HEK293 (cell line): ENCODE measurements at regions not wholly inside any gene's neighbourhood (a gene's known extent, or its start where the extent isn't known, plus 50 kb on each side); places are given as distances from the start of the nearest gene placed in this dataset.
A peak's percentile ranks its signal among the peaks of the same experiment; 100 is the strongest.

ENCODE experiments used
- CTCF ChIA-PET: fragments of 350-600 bp; formaldehyde crosslinking; extraction: SDS; loops from one replicate; lab custom pipeline; 2021; ENCODE audit warnings: antibody characterized with exemption; lab: Yijun Ruan, JAX
- POLR2A ChIA-PET: fragments of 300-600 bp; formaldehyde crosslinking; extraction: SDS; loops from one replicate; lab custom pipeline; 2020; ENCODE audit warnings: antibody characterized with exemption, inconsistent platforms; lab: Yijun Ruan, JAX
- H3K27ac ChIP-seq: fragments of 200-500 bp; sonication (Bioruptor generic); 2 replicates; pipeline ENCODE4 v1.5.1; 2014; ENCODE audit warnings: low read depth, low read length, control low read depth, inconsistent platforms; ENCODE audit errors: extremely low read depth
- H3K36me3 ChIP-seq, 2 experiments: fragments of 200-500 bp in 1 of 2; sonication (Bioruptor generic) in 1 of 2; 1 replicate in 1 of 2; 2 replicates in 1 of 2; pipeline ENCODE4 v1.5.1; 2014 to 2017; ENCODE audit warnings: inconsistent platforms in 2 of 2, low read length in 2 of 2; ENCODE audit not compliant: control insufficient read depth in 2 of 2, insufficient read depth in 1 of 2
- H3K4me1 ChIP-seq: fragments of 200-500 bp; sonication (Bioruptor generic); 2 replicates; pipeline ENCODE4 v1.5.1; 2014; ENCODE audit warnings: mild to moderate bottlenecking, low read length, inconsistent platforms; ENCODE audit not compliant: control insufficient read depth, insufficient read depth
- H3K4me3 ChIP-seq: 2 replicates; pipeline ENCODE4 v1.5.1; 2011; ENCODE audit warnings: low read depth, mild to moderate bottlenecking, control low read depth, low read length, moderate library complexity
- H3K9me3 ChIP-seq: fragments of 200-500 bp; sonication (Bioruptor generic); 2 replicates; pipeline ENCODE4 v1.5.1; 2014; ENCODE audit warnings: low read depth, low read length, inconsistent platforms; ENCODE audit not compliant: control insufficient read depth, insufficient read depth
- BCL11A ChIP-seq: fragments of 450-650 bp; formaldehyde crosslinking; IDR thresholded peaks from 2 replicates; pipeline ENCODE4 v1.5.1; 2016; ENCODE audit warnings: low read depth, missing biosample characterization, missing genetic modification characterization
- BCL11B ChIP-seq: fragments of 450-650 bp; formaldehyde crosslinking; IDR thresholded peaks from 2 replicates; pipeline ENCODE4 v1.5.1; 2016; ENCODE audit warnings: low read depth, missing biosample characterization, missing genetic modification characterization
- EGR2 ChIP-seq: fragments of 450-650 bp; formaldehyde crosslinking; IDR thresholded peaks from 2 replicates; pipeline ENCODE4 v1.5.1; 2016; ENCODE audit warnings: low read depth, missing biosample characterization, missing genetic modification characterization
- GFI1B ChIP-seq: fragments of 450-650 bp; formaldehyde crosslinking; IDR thresholded peaks from 2 replicates; pipeline ENCODE4 v1.5.1; 2016; ENCODE audit warnings: missing biosample characterization, missing genetic modification characterization
- KLF1 ChIP-seq: fragments of 450-650 bp; formaldehyde crosslinking; IDR thresholded peaks from 2 replicates; pipeline ENCODE4 v1.5.1; 2016; ENCODE audit warnings: missing biosample characterization, missing genetic modification characterization
- KLF10 ChIP-seq: fragments of 450-650 bp; IDR thresholded peaks from 2 replicates; pipeline ENCODE4 v1.5.1; 2018; ENCODE audit warnings: missing biosample characterization, mild to moderate bottlenecking, missing genetic modification characterization
- OVOL3 ChIP-seq: fragments of 450-650 bp; formaldehyde crosslinking; IDR thresholded peaks from 2 replicates; pipeline ENCODE4 v1.5.1; 2016; ENCODE audit warnings: missing biosample characterization, missing genetic modification characterization
- PRDM1 ChIP-seq: fragments of 450-650 bp; formaldehyde crosslinking; IDR thresholded peaks from 2 replicates; pipeline ENCODE4; 2016; ENCODE audit warnings: missing biosample characterization, missing genetic modification characterization
- PRDM10 ChIP-seq: fragments of 450-650 bp; formaldehyde crosslinking; IDR thresholded peaks from 2 replicates; pipeline ENCODE4 v1.5.1; 2016; ENCODE audit warnings: missing biosample characterization, missing genetic modification characterization
- ZFHX2 ChIP-seq: fragments of 450-650 bp; formaldehyde crosslinking; conservative IDR thresholded peaks from 2 replicates; pipeline ENCODE4 v1.5.1; 2016; ENCODE audit warnings: missing biosample characterization, missing genetic modification characterization
- ZFP3 ChIP-seq: fragments of 450-650 bp; formaldehyde crosslinking; IDR thresholded peaks from 2 replicates; pipeline ENCODE4 v1.5.1; 2016; ENCODE audit warnings: low read depth, missing biosample characterization, missing genetic modification characterization
- ZNF10 ChIP-seq: fragments of 450-650 bp; formaldehyde crosslinking; IDR thresholded peaks from 2 replicates; pipeline ENCODE4 v1.5.1; 2017; ENCODE audit warnings: missing biosample characterization, missing genetic modification characterization
- ZNF266 ChIP-seq: fragments of 450-650 bp; formaldehyde crosslinking; IDR thresholded peaks from 2 replicates; pipeline ENCODE4 v1.5.1; 2016; ENCODE audit warnings: missing biosample characterization, missing genetic modification characterization, low read depth
- ZNF350 ChIP-seq: fragments of 450-650 bp; formaldehyde crosslinking; IDR thresholded peaks from 2 replicates; pipeline ENCODE4 v1.5.0; 2017; ENCODE audit warnings: missing biosample characterization, mild to moderate bottlenecking, missing genetic modification characterization
- ZNF366 ChIP-seq: fragments of 450-650 bp; formaldehyde crosslinking; conservative IDR thresholded peaks from 2 replicates; pipeline ENCODE4 v1.5.1; 2016; ENCODE audit warnings: missing biosample characterization, missing genetic modification characterization
- ZNF37A ChIP-seq: fragments of 450-650 bp; IDR thresholded peaks from 2 replicates; pipeline ENCODE4 v1.5.1; 2018; ENCODE audit warnings: missing biosample characterization, missing genetic modification characterization
- ZNF398 ChIP-seq: fragments of 450-650 bp; formaldehyde crosslinking; IDR thresholded peaks from 2 replicates; pipeline ENCODE4 v1.5.1; 2017; ENCODE audit warnings: missing biosample characterization, missing genetic modification characterization
- ZNF423 ChIP-seq: fragments of 450-650 bp; formaldehyde crosslinking; IDR thresholded peaks from 2 replicates; pipeline ENCODE4 v1.5.1; 2016; ENCODE audit warnings: missing biosample characterization, missing genetic modification characterization
- ZNF501 ChIP-seq: fragments of 450-650 bp; formaldehyde crosslinking; IDR thresholded peaks from 2 replicates; pipeline ENCODE4 v1.5.1; 2016; ENCODE audit warnings: missing biosample characterization, missing genetic modification characterization
- ZNF530 ChIP-seq: fragments of 450-650 bp; formaldehyde crosslinking; IDR thresholded peaks from 2 replicates; pipeline ENCODE4 v1.5.1; 2016; ENCODE audit warnings: low read depth, missing biosample characterization, missing genetic modification characterization
- ZNF548 ChIP-seq: fragments of 450-650 bp; formaldehyde crosslinking; IDR thresholded peaks from 2 replicates; pipeline ENCODE4 v1.5.1; 2016; ENCODE audit warnings: missing biosample characterization, missing genetic modification characterization
- ZNF560 ChIP-seq: fragments of 450-650 bp; formaldehyde crosslinking; IDR thresholded peaks from 2 replicates; pipeline ENCODE4 v1.5.1; 2017; ENCODE audit warnings: missing biosample characterization, missing genetic modification characterization, borderline replicate concordance
- ZNF561 ChIP-seq: fragments of 450-650 bp; IDR thresholded peaks from 2 replicates; pipeline ENCODE4 v1.5.1; 2018; ENCODE audit warnings: missing biosample characterization, missing genetic modification characterization, borderline replicate concordance
- ZNF623 ChIP-seq: fragments of 450-650 bp; formaldehyde crosslinking; IDR thresholded peaks from 2 replicates; pipeline ENCODE4 v1.5.1; 2016; ENCODE audit warnings: missing biosample characterization, missing genetic modification characterization
- ZNF645 ChIP-seq: fragments of 450-650 bp; formaldehyde crosslinking; IDR thresholded peaks from 2 replicates; pipeline ENCODE4; 2016; ENCODE audit warnings: missing biosample characterization, missing genetic modification characterization
- ZNF707 ChIP-seq: fragments of 450-650 bp; formaldehyde crosslinking; IDR thresholded peaks from 2 replicates; pipeline ENCODE4 v1.5.1; 2016; ENCODE audit warnings: missing biosample characterization, missing genetic modification characterization
- ZNF76 ChIP-seq: fragments of 450-650 bp; formaldehyde crosslinking; IDR thresholded peaks from 2 replicates; pipeline ENCODE4; 2016; ENCODE audit warnings: low read depth, missing biosample characterization, missing genetic modification characterization, borderline replicate concordance
- ZXDB ChIP-seq: fragments of 450-650 bp; formaldehyde crosslinking; IDR thresholded peaks from 2 replicates; pipeline ENCODE4 v1.5.1; 2016; ENCODE audit warnings: missing biosample characterization, missing genetic modification characterization

- TF ChIP-seq ZNF423 (tag by site-specific recombination) (no peak), ZNF645 (no peak), ZNF266 (tag by site-specific recombination) (no peak), KLF1 (no peak), ZFP3 (tag by site-specific recombination) (no peak), OVOL3 (no peak), ZXDB (tag by site-specific recombination) (no peak), ZNF707 (no peak), KLF10 (tag by site-specific recombination) (no peak), ZNF76 (tag by site-specific recombination) (no peak), EGR2 (tag by site-specific recombination) (no peak), ZNF501 (tag by site-specific recombination) (no peak), ZNF37A (tag by site-specific recombination) (no peak), ZNF350 (tag by site-specific recombination) (no peak), BCL11B (tag by site-specific recombination) (no peak), BCL11A (no peak), ZNF548 (tag by site-specific recombination) (no peak)
- TF ChIP-seq, all 188 proteins: peak for 0
- ChIA-PET POLR2A (no interaction called here), CTCF (interaction anchor here (0.6 to 1.3 kb wide), 2 partner anchors 9 to 562 kb away, joined by 4 read pairs; no protein-coding TSS in a partner anchor)
- no peaks in the 10 kb centered on the region for H3K9me3 ChIP-seq
- H3K36me3 ChIP-seq, result no peaks in the 10 kb centered on the region
- no peaks in the 10 kb centered on the region for H3K4me1 ChIP-seq
- no peak overlapping the region for H3K4me3 ChIP-seq
- H3K27ac ChIP-seq, result no peak overlapping the region
Observed at GRCh38 chr16:86382774-86383407, 127.4 kb upstream of the FOXF1 start.

GRCh38 chr16:86383488-86384262 is 126.7 kb upstream of the FOXF1 start:
- ChIA-PET CTCF (interaction anchor here (1.0 kb wide), 1 partner anchor 131 kb away, joined by 3 read pairs; no protein-coding TSS in a partner anchor), POLR2A (interaction anchor here (0.9 kb wide), 1 partner anchor 134 kb away, joined by 3 read pairs; no protein-coding TSS in a partner anchor)
- no peak overlapping the region for H3K27ac ChIP-seq
- no peaks in the 10 kb centered on the region for H3K36me3 ChIP-seq
- no peak overlapping the region for H3K4me3 ChIP-seq
- H3K9me3 ChIP-seq, result no peaks in the 10 kb centered on the region
- no peaks in the 10 kb centered on the region for H3K4me1 ChIP-seq
- peak; percentile 45; the same call in 1 of the 2 replicates for TF ChIP-seq PRDM10
- TF ChIP-seq ZNF530 (tag by site-specific recombination), result no peak
- TF ChIP-seq ZFHX2 (tag by site-specific recombination), result no peak
- peak; percentile 57 for TF ChIP-seq ZNF398 (tag by site-specific recombination)
- peak; percentile 78 for TF ChIP-seq ZNF366 (tag by site-specific recombination)
- no peak for TF ChIP-seq ZNF623
- no peak for TF ChIP-seq ZNF10 (tag by site-specific recombination)
- TF ChIP-seq PRDM1, result peak; percentile 48; the same call in 1 of the 2 replicates
- TF ChIP-seq GFI1B (tag by site-specific recombination), result no peak
- no peak for TF ChIP-seq ZNF560 (tag by site-specific recombination)
- no peak for TF ChIP-seq ZNF561
